HCT116 (cell line): ENCODE measurements at regions not wholly inside any gene's neighbourhood (a gene's known extent, or its start where the extent isn't known, plus 50 kb on each side); places are given as distances from the start of the nearest gene placed in this dataset.

ENCODE experiments used
- EZH2 ChIP-seq: fragments of 200-600 bp; sonication (generic); IDR thresholded peaks from 2 replicates; pipeline ENCODE4 v1.6.1; 2017; ENCODE audit warnings: antibody characterized with exemption, mixed run types
- EZH2phosphoT487 ChIP-seq: fragments of 200-600 bp; IDR thresholded peaks from 2 replicates; pipeline ENCODE4 v1.6.1; 2018; ENCODE audit warnings: antibody characterized with exemption, borderline replicate concordance
- POLR2A ChIP-seq: IDR thresholded peaks from 2 replicates; pipeline ENCODE4 v1.7.0; 2011; ENCODE audit warnings: borderline replicate concordance; ENCODE audit not compliant: insufficient read depth, insufficient read length; ENCODE audit errors: extremely low read depth
- POLR2AphosphoS5 ChIP-seq: IDR thresholded peaks from 2 replicates; pipeline ENCODE4 v1.6.1; 2011; ENCODE audit warnings: mild to moderate bottlenecking, low read depth, low read length, moderate library complexity
- YY1 ChIP-seq: IDR thresholded peaks from 2 replicates; pipeline ENCODE4 v1.6.1; 2011; ENCODE audit warnings: low read length, low read depth, moderate library complexity, mild to moderate bottlenecking; ENCODE audit not compliant: insufficient replicate concordance; ENCODE audit errors: extremely low read depth
- TF ChIP-seq, protein P1 (sequence below), 3 experiments: fragments of 200-600 bp in 1 of 3; sonication (generic) in 1 of 3; IDR thresholded peaks in 2 of 3; conservative IDR thresholded peaks in 1 of 3; 2 replicates each; pipeline ENCODE4 v1.5.1; 2012 to 2017; ENCODE audit warnings: low read depth in 2 of 3, low read length in 2 of 3, antibody characterized with exemption in 1 of 3, borderline replicate concordance in 1 of 3, control low read depth in 1 of 3, mild to moderate bottlenecking in 1 of 3, mixed read lengths in 1 of 3, mixed run types in 1 of 3, moderate library complexity in 1 of 3; ENCODE audit not compliant: insufficient read depth in 1 of 3
- TF ChIP-seq, protein P2 (sequence below): IDR thresholded peaks from 2 replicates; pipeline ENCODE4 v1.6.1; 2012

DNA sequence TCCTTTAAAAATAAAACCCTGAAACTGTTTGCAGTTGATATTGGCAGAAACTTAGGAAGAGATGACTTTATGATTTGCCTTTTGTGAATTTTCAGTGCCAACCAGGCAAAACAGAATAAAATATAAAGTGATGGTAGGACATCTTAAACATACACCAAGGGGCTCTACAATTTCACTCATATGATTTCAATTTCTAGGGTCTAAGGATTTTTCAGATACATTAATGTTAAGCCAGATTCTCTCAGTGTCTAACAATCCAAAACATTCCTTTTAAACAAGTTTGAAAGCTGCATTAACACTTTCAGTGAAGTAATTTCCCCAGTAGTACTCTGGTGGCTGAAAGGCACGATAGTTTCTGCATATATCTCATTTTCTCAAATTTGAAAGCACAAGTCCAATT is 1262.0 kb upstream of the ADGRL3 start:
- TF ChIP-seq, protein P1, sequence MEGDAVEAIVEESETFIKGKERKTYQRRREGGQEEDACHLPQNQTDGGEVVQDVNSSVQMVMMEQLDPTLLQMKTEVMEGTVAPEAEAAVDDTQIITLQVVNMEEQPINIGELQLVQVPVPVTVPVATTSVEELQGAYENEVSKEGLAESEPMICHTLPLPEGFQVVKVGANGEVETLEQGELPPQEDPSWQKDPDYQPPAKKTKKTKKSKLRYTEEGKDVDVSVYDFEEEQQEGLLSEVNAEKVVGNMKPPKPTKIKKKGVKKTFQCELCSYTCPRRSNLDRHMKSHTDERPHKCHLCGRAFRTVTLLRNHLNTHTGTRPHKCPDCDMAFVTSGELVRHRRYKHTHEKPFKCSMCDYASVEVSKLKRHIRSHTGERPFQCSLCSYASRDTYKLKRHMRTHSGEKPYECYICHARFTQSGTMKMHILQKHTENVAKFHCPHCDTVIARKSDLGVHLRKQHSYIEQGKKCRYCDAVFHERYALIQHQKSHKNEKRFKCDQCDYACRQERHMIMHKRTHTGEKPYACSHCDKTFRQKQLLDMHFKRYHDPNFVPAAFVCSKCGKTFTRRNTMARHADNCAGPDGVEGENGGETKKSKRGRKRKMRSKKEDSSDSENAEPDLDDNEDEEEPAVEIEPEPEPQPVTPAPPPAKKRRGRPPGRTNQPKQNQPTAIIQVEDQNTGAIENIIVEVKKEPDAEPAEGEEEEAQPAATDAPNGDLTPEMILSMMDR (IDR thresholded peaks at IDR 0.05 in 2 of 3, conservative IDR thresholded peaks at IDR 0.05 in 1 of 3; ENCODE audit: borderline replicate concordance in 1 of 3, insufficient read depth in 1 of 3, low read depth in 2 of 3, low read length in 2 of 3) = no peak
- TF ChIP-seq POLR2A (no peak), POLR2AphosphoS5 (no peak), EZH2 (no peak), EZH2phosphoT487 (no peak), YY1 (no peak)
- TF ChIP-seq, protein P2, sequence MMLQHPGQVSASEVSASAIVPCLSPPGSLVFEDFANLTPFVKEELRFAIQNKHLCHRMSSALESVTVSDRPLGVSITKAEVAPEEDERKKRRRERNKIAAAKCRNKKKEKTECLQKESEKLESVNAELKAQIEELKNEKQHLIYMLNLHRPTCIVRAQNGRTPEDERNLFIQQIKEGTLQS = no peak
